Stimulated activated naive CD4-positive, alpha-beta T cell (primary cell): ENCODE measurements at regions not wholly inside any gene's neighbourhood (a gene's known extent, or its start where the extent isn't known, plus 50 kb on each side); places are given as distances from the start of the nearest gene placed in this dataset.

Experiments
- DNase-seq, 6 experiments: peaks; one replicate each; lab custom pipeline; 2025; lab: John Stamatoyannopoulos, UW

DNA sequence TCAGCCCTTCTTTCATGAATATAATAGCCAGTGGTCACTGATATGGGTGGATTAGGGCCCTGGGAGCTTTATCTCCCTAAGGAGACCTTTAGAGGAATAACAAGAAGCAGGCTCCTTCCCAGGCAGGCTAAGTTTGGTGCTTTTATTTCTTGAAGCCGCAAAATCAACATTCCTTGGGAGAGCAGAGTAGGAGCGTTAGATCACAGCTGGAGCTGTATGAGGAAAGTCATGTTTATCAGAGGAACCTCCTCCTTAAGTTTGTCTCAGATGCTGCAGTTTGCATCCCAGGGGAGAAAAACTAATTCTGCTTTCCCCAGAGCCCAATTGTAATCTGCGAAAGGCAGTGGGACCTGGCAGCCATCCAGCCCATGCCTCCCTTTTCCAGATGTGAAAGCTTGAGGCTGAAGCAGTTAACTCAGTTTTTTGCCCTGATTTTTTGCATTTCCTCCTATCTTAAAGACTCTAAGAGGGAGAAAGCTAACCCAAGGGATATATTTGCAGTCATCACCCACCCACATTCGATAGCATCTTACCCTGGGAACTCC, 186.0 kb upstream of the FRMPD4 start:
- DNase-seq: no peak

- DNase-seq: no peak
Observed at GRCh38 chrX:11953615-11954014, 184.7 kb upstream of the FRMPD4 start.

GRCh38 chrX:11954176-11954575, 184.1 kb upstream of the FRMPD4 start:
- DNase-seq: no peak

GRCh38 chrX:11960031-11960430, 178.2 kb upstream of the FRMPD4 start:
- DNase-seq: no peak

DNA sequence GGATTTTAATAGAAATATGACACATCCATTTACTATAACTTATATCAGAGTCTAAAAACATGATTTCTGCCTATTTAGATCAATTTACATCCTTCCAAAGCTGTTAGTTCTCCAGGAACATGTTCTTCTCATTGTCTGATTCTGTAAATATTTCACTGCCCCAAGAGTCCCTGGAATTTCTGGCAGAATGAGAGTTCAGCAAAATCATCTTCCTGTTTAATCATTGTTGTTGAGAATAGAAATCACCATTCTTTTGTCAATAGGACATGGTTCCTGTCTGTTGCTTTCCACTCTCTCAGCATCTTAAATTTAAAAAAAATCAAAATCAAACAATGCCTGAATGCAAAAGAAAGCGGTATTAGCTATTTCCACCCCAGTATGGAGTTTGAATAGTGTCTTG, 172.8 kb upstream of the FRMPD4 start:
- no peak for DNase-seq

GRCh38 chrX:11967986-11968869, 170.0 kb upstream of the FRMPD4 start:
- DNase-seq: no peak

DNA sequence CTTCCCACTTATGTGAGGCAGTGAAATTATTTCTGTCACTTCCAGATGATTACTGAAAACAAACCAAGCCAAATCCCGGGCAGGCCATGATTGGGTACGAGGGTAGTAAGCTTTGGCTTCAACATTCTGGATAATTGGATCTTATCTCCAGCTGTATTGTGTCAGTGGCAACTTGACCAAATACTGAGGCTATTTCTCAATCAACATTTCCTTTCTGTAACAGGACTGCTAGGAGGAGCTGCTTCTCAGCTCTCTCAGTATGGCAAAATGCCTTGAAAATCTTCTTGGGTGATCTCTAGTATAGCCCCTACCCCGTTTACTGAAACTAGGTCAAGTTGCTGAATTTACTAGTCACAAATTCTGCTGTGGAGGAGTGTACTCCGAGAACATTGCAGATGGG, 169.3 kb upstream of the FRMPD4 start:
- DNase-seq: no peak

DNA sequence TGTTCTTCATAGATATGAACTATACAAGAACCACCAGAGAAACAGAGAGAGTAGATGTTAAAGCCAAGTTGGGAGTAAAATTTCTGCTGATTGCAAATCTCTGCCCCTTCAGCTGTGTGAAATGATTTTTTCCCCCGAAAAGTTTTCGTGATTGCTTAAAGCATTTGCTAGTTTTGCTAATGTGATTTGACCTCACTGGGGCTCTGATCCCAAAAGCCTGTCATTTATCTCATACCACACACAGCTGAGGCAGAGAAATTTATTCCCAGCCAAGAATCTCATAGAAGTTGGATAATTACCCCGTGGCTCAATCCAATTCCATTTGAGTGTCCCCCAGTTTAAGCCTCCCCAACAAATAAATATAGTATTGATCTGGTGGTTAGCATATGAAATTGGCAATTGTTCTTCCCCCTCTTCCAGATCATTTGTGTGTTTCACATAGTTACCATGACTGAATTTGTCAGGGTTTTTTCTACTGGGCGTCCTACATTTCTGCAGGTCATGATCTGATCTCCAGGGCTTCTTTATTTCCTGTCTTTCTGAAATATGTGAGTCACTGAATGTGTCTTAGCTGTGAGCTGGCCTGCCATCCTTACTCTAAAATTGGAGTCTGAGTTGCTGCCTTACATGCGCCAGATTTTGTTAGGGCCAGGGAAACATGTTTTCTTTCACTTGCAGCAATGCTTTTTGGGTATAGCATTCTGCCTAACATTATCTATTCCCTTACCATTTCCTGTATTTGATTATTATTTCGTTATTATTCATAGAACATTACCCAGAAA, 167.5 kb upstream of the FRMPD4 start:
- DNase-seq: no peak

- no peak for DNase-seq
Observed at GRCh38 chrX:11976663-11977062, 161.6 kb upstream of the FRMPD4 start.

- no peak for DNase-seq
Observed at GRCh38 chrX:11992271-11992670, 146.0 kb upstream of the FRMPD4 start.

GRCh38 chrX:11995146-11995545, 143.1 kb upstream of the FRMPD4 start:
- DNase-seq: no peak

DNA sequence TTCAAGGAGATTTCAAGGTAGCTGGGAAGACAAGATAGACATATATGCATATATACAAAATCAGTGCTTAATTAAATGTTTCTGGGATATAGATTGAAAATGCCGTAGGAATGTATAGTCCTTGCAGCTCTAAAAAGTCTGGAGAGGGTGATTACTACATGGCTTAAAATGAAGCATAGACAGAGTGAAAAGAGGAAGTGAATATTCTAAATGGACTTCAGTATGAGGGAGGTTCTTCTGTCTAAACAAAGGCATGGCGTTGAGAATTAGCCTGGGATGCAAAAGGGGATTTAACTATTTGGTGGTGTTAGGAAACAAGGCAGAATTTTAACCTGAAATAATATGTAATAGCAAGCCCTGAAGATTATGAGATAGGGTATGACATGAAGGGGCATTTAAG, 141.5 kb upstream of the FRMPD4 start:
- no peak for DNase-seq

- DNase-seq: no peak
Observed at GRCh38 chrX:11998944-11999343, 139.3 kb upstream of the FRMPD4 start.

- DNase-seq: no peak
Observed at GRCh38 chrX:12002876-12003275, 135.4 kb upstream of the FRMPD4 start.

- DNase-seq: no peak
Observed at GRCh38 chrX:12007881-12008280, 130.4 kb upstream of the FRMPD4 start.

DNA sequence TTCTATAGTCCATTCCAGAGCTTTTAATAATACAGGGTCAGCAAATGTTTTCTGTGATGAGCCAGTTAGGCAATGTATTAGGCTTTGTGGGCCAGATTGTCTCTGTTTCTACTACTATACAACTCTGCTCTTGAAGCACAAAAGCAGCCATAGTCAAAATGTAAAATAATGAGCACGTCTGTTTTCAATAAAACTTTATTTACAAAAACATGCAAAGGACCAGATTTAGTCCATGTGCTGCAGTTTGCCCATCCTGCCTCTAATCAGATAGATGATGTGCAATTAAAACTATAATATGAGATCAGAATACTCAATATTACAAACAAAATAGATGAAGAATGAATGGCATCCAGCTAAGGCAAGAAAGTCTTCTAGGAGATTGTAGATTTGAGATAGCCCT, 127.8 kb upstream of the FRMPD4 start:
- DNase-seq: no peak

DNA sequence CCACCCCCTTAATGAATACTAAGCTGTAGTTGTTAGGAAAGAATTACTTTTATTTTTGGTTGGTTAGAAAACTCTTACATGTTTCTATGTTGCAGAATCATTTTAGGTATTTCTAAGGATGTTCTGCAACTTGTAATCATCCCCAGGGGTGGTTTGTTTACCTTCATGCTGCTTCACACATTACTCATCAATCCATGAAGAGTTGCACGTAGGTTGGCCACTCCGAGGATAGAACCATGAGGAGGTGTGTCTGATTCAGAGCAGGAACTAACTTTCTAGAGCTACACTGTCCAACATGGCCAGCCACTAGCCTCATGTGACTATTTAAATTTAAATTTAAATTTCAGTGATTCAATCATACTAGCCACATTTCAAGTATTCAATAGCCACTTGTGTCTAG, 127.2 kb upstream of the FRMPD4 start:
- DNase-seq: no peak

DNA sequence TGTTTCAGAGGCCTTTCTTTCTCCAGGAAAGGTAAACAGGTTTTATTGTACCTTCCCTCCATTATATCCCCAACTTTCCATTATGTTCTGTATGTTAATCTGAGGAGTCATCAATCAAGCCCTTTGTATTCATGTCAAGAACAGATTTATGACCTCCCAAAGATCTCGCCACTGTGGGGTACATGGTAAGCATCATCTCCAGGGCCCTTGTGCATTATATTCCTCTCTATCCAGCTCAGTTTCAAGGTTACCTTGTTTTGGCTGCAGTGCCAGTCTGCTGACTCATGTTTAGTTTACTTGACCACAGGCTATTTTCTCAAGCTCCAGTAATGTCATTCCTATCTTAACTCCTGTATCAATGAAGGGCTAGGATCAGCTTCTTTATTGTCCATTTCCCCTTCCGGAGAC, 125.1 kb upstream of the FRMPD4 start:
- no peak for DNase-seq

- no peak for DNase-seq
Observed at GRCh38 chrX:12021698-12022097, 116.6 kb upstream of the FRMPD4 start.

GRCh38 chrX:12026481-12026880, 111.8 kb upstream of the FRMPD4 start:
- DNase-seq: no peak

DNA sequence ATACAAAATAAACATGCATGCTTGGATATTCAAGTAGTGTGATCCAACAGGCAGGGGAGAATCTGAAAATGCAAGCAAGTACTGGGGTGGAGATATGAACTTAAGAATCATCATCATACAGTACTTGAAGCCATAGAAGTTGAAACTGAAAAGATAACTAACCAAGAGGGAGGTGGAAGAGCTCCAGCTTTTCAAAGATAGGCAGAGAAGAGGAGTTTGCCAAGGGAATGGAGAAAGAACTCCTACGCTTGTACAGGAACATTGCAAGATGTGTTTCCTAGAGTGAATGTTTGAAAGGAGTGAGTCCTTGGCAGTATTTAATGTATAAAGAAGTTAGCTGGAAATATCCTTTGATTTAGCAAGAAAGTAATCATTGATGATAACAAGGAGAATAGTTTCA, 106.2 kb upstream of the FRMPD4 start:
- DNase-seq: no peak

- no peak for DNase-seq
Observed at GRCh38 chrX:12034741-12035140, 103.5 kb upstream of the FRMPD4 start.

GRCh38 chrX:12042615-12043014, 95.7 kb upstream of the FRMPD4 start:
- DNase-seq: no peak
